ENCODE measurements at regions not wholly inside any gene's neighbourhood (a gene's known extent, or its start where the extent isn't known, plus 50 kb on each side); places are given as distances from the start of the nearest gene placed in this dataset.

GRCh38 chr14:38505221-38505972 is 249.5 kb upstream of the CLEC14A start:
- H3K4me1 ChIP-seq (ENCODE audit: control insufficient read depth in 1 of 2, insufficient read depth in 2 of 2, low read length in 2 of 2): no peaks in the 10 kb centered on the region
- peaks cover 0 to 3% of the 10 kb centered on the region in 2 donors for H3K9me3 ChIP-seq (ENCODE audit: control insufficient read depth in 1 of 2, low read length in 2 of 2)
- no peak overlapping the region for H3K4me3 ChIP-seq (ENCODE audit: low read depth in 1 of 2, low read length in 2 of 2)
- H3K27me3 ChIP-seq (ENCODE audit: low read depth, low read length): no peaks in the 10 kb centered on the region
- H3K36me3 ChIP-seq (ENCODE audit: control insufficient read depth in 1 of 2, insufficient read depth in 2 of 2, low read length in 2 of 2): no peaks in the 10 kb centered on the region
- H3K27ac ChIP-seq (ENCODE audit: low read length): no peak overlapping the region

DNA sequence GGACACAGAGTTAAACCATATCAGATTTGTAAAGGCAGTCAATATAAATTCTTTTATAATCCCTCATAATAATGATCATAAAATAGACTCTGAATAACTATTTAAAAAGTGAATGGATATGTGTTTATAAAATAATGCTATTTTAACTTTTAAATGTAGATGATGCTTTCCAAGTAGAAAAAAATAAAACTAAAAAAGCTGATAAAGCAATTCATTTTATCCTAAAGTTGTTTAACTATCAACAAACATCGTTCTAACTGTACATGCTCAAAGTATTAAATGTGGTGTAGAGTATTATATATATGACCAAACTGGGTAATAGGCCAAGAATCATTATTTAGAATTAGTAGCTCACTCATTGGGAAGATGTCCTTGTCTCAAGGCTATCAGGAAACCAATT is 248.3 kb upstream of the CLEC14A start:
- H3K4me3 ChIP-seq (ENCODE audit: low read depth in 1 of 2, low read length in 2 of 2): no peak overlapping the region
- no peak overlapping the region for H3K27ac ChIP-seq (ENCODE audit: low read length)
- no peaks in the 10 kb centered on the region for H3K4me1 ChIP-seq (ENCODE audit: control insufficient read depth in 1 of 2, insufficient read depth in 2 of 2, low read length in 2 of 2)
- H3K36me3 ChIP-seq (ENCODE audit: control insufficient read depth in 1 of 2, insufficient read depth in 2 of 2, low read length in 2 of 2): no peaks in the 10 kb centered on the region
- no peaks in the 10 kb centered on the region for H3K27me3 ChIP-seq (ENCODE audit: low read depth, low read length)
- H3K9me3 ChIP-seq (ENCODE audit: control insufficient read depth in 1 of 2, low read length in 2 of 2): peaks cover 0 to 3% of the 10 kb centered on the region in 2 donors

DNA sequence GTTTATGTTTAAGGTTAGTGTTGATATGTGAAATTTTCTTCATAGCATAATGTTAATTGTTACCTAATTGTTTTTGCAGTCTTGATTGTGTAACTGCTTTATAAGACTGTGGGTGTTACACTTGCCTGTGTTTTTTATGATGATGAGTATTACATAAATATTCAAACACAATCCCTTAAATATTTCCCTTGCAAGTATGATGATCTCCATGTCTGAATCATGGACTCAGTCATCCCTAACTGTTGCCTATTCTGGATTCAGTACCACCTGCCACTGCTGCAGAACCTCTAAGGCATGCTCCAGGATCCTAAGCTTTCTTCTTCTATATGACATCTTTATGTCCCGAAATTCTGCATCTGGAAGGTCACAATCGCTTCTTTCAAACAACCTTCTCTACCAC is 246.3 kb upstream of the CLEC14A start:
- Histone ChIP-seq H3K4me1 (ENCODE audit: control insufficient read depth in 1 of 2, insufficient read depth in 2 of 2, low read length in 2 of 2) (no peaks in the 10 kb centered on the region), H3K4me3 (ENCODE audit: low read depth in 1 of 2, low read length in 2 of 2) (no peak overlapping the region), H3K36me3 (ENCODE audit: control insufficient read depth in 1 of 2, insufficient read depth in 2 of 2, low read length in 2 of 2) (no peaks in the 10 kb centered on the region), H3K9me3 (ENCODE audit: control insufficient read depth in 1 of 2, low read length in 2 of 2) (no peaks in the 10 kb centered on the region), H3K27me3 (ENCODE audit: low read depth, low read length) (no peaks in the 10 kb centered on the region), H3K27ac (ENCODE audit: low read length) (no peak overlapping the region)

DNA sequence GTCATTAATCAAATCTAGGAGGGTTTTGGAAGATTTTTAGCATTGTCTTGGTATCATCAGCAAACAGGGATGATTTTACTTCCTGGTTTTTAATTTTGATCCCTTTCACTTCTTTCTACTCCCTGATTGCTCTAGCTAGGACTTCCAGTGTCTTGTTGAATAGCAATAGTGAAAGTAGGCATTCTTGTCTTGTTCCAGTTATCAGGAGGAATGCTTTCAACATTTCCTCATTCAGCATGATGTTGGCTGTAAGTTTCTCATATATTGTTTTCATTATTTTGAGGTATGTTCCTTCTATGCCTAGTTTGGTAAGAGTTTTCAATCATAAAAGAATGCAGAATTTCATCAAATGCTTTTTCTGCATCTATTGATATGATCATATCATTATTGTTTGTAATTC is 244.2 kb upstream of the CLEC14A start:
- no peak overlapping the region for H3K27ac ChIP-seq (ENCODE audit: low read length)
- H3K9me3 ChIP-seq (ENCODE audit: control insufficient read depth in 1 of 2, low read length in 2 of 2): no peaks in the 10 kb centered on the region
- H3K27me3 ChIP-seq (ENCODE audit: low read depth, low read length): no peaks in the 10 kb centered on the region
- no peaks in the 10 kb centered on the region for H3K36me3 ChIP-seq (ENCODE audit: control insufficient read depth in 1 of 2, insufficient read depth in 2 of 2, low read length in 2 of 2)
- H3K4me1 ChIP-seq (ENCODE audit: control insufficient read depth in 1 of 2, insufficient read depth in 2 of 2, low read length in 2 of 2): no peaks in the 10 kb centered on the region
- no peak overlapping the region for H3K4me3 ChIP-seq (ENCODE audit: low read depth in 1 of 2, low read length in 2 of 2)

GRCh38 chr14:38496092-38496491 is 240.2 kb upstream of the CLEC14A start:
- no peaks in the 10 kb centered on the region for H3K4me1 ChIP-seq (ENCODE audit: control insufficient read depth in 1 of 2, insufficient read depth in 2 of 2, low read length in 2 of 2)
- no peak overlapping the region for H3K27ac ChIP-seq (ENCODE audit: low read length)
- no peaks in the 10 kb centered on the region for H3K36me3 ChIP-seq (ENCODE audit: control insufficient read depth in 1 of 2, insufficient read depth in 2 of 2, low read length in 2 of 2)
- no peaks in the 10 kb centered on the region for H3K9me3 ChIP-seq (ENCODE audit: control insufficient read depth in 1 of 2, low read length in 2 of 2)
- H3K4me3 ChIP-seq (ENCODE audit: low read depth in 1 of 2, low read length in 2 of 2): no peak overlapping the region
- no peaks in the 10 kb centered on the region for H3K27me3 ChIP-seq (ENCODE audit: low read depth, low read length)

DNA sequence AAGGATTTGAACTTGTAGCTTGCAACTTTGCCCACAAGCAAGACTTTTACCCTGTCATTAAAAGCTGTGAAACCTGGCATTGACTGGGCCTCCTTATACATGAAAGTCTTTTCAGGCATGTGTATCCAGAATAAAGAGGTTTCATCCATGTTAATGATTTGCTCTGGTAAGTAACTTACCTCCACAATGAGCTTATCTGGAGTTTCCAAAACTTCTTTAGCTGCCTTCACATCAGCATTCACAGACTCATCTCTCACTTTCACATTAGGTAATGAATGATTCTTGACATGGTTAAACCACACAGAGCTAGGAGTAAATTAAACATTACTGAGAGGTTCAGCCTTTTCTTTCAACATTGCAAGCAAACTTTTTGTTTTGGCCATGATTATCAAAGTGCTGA is 234.4 kb upstream of the CLEC14A start:
- Histone ChIP-seq H3K9me3 (ENCODE audit: control insufficient read depth in 1 of 2, low read length in 2 of 2) (no peaks in the 10 kb centered on the region), H3K4me1 (ENCODE audit: control insufficient read depth in 1 of 2, insufficient read depth in 2 of 2, low read length in 2 of 2) (no peaks in the 10 kb centered on the region), H3K4me3 (ENCODE audit: low read depth in 1 of 2, low read length in 2 of 2) (no peak overlapping the region), H3K36me3 (ENCODE audit: control insufficient read depth in 1 of 2, insufficient read depth in 2 of 2, low read length in 2 of 2) (no peaks in the 10 kb centered on the region), H3K27me3 (ENCODE audit: low read depth, low read length) (no peaks in the 10 kb centered on the region), H3K27ac (ENCODE audit: low read length) (no peak overlapping the region)

GRCh38 chr14:38485026-38485425 is 229.1 kb upstream of the CLEC14A start:
- H3K4me1 ChIP-seq (ENCODE audit: control insufficient read depth in 1 of 2, insufficient read depth in 2 of 2, low read length in 2 of 2): no peaks in the 10 kb centered on the region
- H3K27me3 ChIP-seq (ENCODE audit: low read depth, low read length): no peaks in the 10 kb centered on the region
- peaks cover 0 to 2% of the 10 kb centered on the region in 2 donors for H3K9me3 ChIP-seq (ENCODE audit: control insufficient read depth in 1 of 2, low read length in 2 of 2)
- H3K4me3 ChIP-seq (ENCODE audit: low read depth in 1 of 2, low read length in 2 of 2): no peak overlapping the region
- no peak overlapping the region for H3K27ac ChIP-seq (ENCODE audit: low read length)
- no peaks in the 10 kb centered on the region for H3K36me3 ChIP-seq (ENCODE audit: control insufficient read depth in 1 of 2, insufficient read depth in 2 of 2, low read length in 2 of 2)

- Histone ChIP-seq H3K27ac (ENCODE audit: low read length) (no peak overlapping the region), H3K4me1 (ENCODE audit: control insufficient read depth in 1 of 2, insufficient read depth in 2 of 2, low read length in 2 of 2) (no peaks in the 10 kb centered on the region), H3K36me3 (ENCODE audit: control insufficient read depth in 1 of 2, insufficient read depth in 2 of 2, low read length in 2 of 2) (no peaks in the 10 kb centered on the region)
These were observed 226.2 kb upstream of the CLEC14A start for GRCh38 chr14:38481952-38482678.

DNA sequence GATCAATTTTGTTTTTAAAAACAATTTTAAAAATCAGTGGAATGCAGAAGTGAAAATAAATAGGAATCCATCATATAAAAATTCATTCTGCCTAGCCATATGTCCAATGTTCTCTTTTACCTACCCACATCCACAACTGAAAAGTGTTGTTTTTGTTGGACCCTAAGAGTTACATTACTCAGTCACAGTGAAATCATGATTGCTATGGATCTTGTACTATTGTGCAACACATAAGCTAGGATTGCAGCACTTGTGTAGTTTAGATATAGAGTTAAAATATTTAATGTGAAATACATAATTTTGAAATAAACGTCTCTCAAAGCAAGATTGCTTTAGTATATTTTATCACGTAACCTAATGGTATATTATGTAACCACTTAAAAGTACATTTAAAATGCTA is 213.3 kb upstream of the CLEC14A start:
- Histone ChIP-seq H3K9me3 (ENCODE audit: control insufficient read depth in 1 of 2, low read length in 2 of 2) (peaks cover 0 to 3% of the 10 kb centered on the region in 2 donors), H3K27me3 (ENCODE audit: low read depth, low read length) (no peaks in the 10 kb centered on the region), H3K27ac (ENCODE audit: low read length) (no peak overlapping the region), H3K4me3 (ENCODE audit: low read depth in 1 of 2, low read length in 2 of 2) (no peak overlapping the region), H3K36me3 (ENCODE audit: control insufficient read depth in 1 of 2, insufficient read depth in 2 of 2, low read length in 2 of 2) (no peaks in the 10 kb centered on the region), H3K4me1 (ENCODE audit: control insufficient read depth in 1 of 2, insufficient read depth in 2 of 2, low read length in 2 of 2) (no peaks in the 10 kb centered on the region)

More at GRCh38 chr14:38481952-38482678, 226.2 kb upstream of the CLEC14A start:
- Histone ChIP-seq H3K4me3 (ENCODE audit: low read depth in 1 of 2, low read length in 2 of 2) (no peak overlapping the region), H3K9me3 (ENCODE audit: control insufficient read depth in 1 of 2, low read length in 2 of 2) (peaks cover 5 to 6% of the 10 kb centered on the region in 2 donors), H3K27me3 (ENCODE audit: low read depth, low read length) (no peaks in the 10 kb centered on the region)

DNA sequence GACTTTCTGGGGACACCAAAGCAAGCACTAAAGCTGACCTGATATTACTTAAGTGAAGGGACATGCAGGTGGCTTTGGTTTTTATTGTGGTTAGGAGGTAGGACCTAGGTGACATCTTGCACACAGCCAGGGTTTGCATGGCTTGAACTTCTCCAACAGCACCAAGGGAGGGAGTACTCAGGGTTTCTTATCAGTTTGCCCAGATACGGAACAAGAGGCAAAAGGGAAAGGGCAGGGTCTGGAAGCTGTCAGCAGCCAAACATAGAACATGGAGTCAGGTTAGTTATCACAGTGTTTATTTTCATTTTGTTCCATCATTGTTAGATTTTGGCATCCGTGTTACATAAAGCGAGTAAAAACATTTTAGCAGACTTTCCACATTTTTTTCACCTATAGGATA is 186.3 kb upstream of the CLEC14A start:
- H3K4me3 ChIP-seq (ENCODE audit: low read depth in 1 of 2, low read length in 2 of 2): no peak overlapping the region
- peaks cover 0 to 7% of the 10 kb centered on the region in 2 donors for H3K9me3 ChIP-seq (ENCODE audit: control insufficient read depth in 1 of 2, low read length in 2 of 2)
- H3K4me1 ChIP-seq (ENCODE audit: control insufficient read depth in 1 of 2, insufficient read depth in 2 of 2, low read length in 2 of 2): no peaks in the 10 kb centered on the region
- H3K27ac ChIP-seq (ENCODE audit: low read length): no peak overlapping the region
- no peaks in the 10 kb centered on the region for H3K36me3 ChIP-seq (ENCODE audit: control insufficient read depth in 1 of 2, insufficient read depth in 2 of 2, low read length in 2 of 2)
- H3K27me3 ChIP-seq (ENCODE audit: low read depth, low read length): no peaks in the 10 kb centered on the region

DNA sequence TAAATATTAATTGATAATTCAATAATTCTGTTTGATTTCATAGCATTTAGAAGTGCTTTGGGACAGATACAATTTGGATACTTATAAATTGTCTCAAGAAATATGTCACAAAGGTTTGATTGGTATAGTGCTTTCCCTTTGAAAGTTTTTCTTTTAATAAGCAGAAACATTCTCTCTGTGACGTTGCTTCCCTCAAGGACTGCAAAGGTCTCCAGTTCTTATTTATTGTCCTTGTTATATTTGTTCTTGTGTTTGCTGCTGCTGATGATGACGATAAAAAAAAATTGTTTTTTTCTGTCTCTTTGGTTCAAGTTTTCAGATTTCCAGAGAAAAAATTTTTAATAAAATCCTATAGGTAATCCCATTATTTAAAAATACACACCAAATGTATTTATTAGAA is 176.3 kb upstream of the CLEC14A start:
- no peaks in the 10 kb centered on the region for H3K4me1 ChIP-seq (ENCODE audit: control insufficient read depth in 1 of 2, insufficient read depth in 2 of 2, low read length in 2 of 2)
- no peaks in the 10 kb centered on the region for H3K36me3 ChIP-seq (ENCODE audit: control insufficient read depth in 1 of 2, insufficient read depth in 2 of 2, low read length in 2 of 2)
- H3K27ac ChIP-seq (ENCODE audit: low read length): no peak overlapping the region
- H3K9me3 ChIP-seq (ENCODE audit: control insufficient read depth in 1 of 2, low read length in 2 of 2): no peaks in the 10 kb centered on the region
- H3K27me3 ChIP-seq (ENCODE audit: low read depth, low read length): no peaks in the 10 kb centered on the region
- H3K4me3 ChIP-seq (ENCODE audit: low read depth in 1 of 2, low read length in 2 of 2): no peak overlapping the region
